Spleen (tissue), 7 donors: ENCODE measurements at regions not wholly inside any gene's neighbourhood (a gene's known extent, or its start where the extent isn't known, plus 50 kb on each side); places are given as distances from the start of the nearest gene placed in this dataset.

Experiments
- POLR2A ChIP-seq, 3 donors: fragments of 450-650 bp; IDR thresholded peaks; one replicate each; pipeline ENCODE4 v1.5.1; 2017; ENCODE audit warnings: antibody characterized with exemption in 3 of 3, mild to moderate bottlenecking in 1 of 3
- TF ChIP-seq, protein P1 (sequence below), 11 experiments: fragments of 200-600 bp in 7 of 11; fragments of 450-650 bp in 4 of 11; sonication (generic) in 4 of 11; IDR thresholded peaks in 8 of 11; conservative IDR thresholded peaks in 3 of 11; 1 replicate in 7 of 11; 2 replicates in 4 of 11; pipeline versions ENCODE4 v1.4.0 to v1.8.0; 2016 to 2021; ENCODE audit warnings: antibody characterized with exemption in 11 of 11, inconsistent platforms in 4 of 11, mild to moderate bottlenecking in 1 of 11
- donor health status: DM: no; HTN: no; CAD: no; lungs with moderate emphysema.
- donor health status: DM: no; HTN: no; CAD: no.
- donor health status: DM: no; HTN: no; CAD: no.

GRCh38 chr16:50476486-50477255 lies 71.5 kb upstream of the NKD1 start:
- TF ChIP-seq, protein P1, sequence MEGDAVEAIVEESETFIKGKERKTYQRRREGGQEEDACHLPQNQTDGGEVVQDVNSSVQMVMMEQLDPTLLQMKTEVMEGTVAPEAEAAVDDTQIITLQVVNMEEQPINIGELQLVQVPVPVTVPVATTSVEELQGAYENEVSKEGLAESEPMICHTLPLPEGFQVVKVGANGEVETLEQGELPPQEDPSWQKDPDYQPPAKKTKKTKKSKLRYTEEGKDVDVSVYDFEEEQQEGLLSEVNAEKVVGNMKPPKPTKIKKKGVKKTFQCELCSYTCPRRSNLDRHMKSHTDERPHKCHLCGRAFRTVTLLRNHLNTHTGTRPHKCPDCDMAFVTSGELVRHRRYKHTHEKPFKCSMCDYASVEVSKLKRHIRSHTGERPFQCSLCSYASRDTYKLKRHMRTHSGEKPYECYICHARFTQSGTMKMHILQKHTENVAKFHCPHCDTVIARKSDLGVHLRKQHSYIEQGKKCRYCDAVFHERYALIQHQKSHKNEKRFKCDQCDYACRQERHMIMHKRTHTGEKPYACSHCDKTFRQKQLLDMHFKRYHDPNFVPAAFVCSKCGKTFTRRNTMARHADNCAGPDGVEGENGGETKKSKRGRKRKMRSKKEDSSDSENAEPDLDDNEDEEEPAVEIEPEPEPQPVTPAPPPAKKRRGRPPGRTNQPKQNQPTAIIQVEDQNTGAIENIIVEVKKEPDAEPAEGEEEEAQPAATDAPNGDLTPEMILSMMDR (IDR thresholded peaks at IDR 0.05 in 8 of 11, conservative IDR thresholded peaks at IDR 0.05 in 3 of 11), result no peak
- TF ChIP-seq POLR2A (IDR thresholded peaks at IDR 0.05), result no peak
